ENCODE measurements at regions not wholly inside any gene's neighbourhood (a gene's known extent, or its start where the extent isn't known, plus 50 kb on each side); places are given as distances from the start of the nearest gene placed in this dataset.

GRCh38 chr3:157865352-157866000 is 240.7 kb downstream of the SHOX2 start:
- H3K27me3 Mint-ChIP-seq (ENCODE audit: low read depth, poor library complexity), result peaks cover 13% of the 10 kb centered on the region
- no peak overlapping the region for H3K4me3 Mint-ChIP-seq
- H3K36me3 Mint-ChIP-seq (ENCODE audit: low read depth), result no peaks in the 10 kb centered on the region
- no peaks in the 10 kb centered on the region for H3K9me3 Mint-ChIP-seq
- no peak overlapping the region for H3K27ac Mint-ChIP-seq
- TF ChIP-seq, protein P1, sequence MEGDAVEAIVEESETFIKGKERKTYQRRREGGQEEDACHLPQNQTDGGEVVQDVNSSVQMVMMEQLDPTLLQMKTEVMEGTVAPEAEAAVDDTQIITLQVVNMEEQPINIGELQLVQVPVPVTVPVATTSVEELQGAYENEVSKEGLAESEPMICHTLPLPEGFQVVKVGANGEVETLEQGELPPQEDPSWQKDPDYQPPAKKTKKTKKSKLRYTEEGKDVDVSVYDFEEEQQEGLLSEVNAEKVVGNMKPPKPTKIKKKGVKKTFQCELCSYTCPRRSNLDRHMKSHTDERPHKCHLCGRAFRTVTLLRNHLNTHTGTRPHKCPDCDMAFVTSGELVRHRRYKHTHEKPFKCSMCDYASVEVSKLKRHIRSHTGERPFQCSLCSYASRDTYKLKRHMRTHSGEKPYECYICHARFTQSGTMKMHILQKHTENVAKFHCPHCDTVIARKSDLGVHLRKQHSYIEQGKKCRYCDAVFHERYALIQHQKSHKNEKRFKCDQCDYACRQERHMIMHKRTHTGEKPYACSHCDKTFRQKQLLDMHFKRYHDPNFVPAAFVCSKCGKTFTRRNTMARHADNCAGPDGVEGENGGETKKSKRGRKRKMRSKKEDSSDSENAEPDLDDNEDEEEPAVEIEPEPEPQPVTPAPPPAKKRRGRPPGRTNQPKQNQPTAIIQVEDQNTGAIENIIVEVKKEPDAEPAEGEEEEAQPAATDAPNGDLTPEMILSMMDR (IDR thresholded peaks at IDR 0.05), result peak; percentile 64
- H3K4me1 Mint-ChIP-seq, result no peaks in the 10 kb centered on the region
- DNase-seq, result peak; percentile 67

DNA sequence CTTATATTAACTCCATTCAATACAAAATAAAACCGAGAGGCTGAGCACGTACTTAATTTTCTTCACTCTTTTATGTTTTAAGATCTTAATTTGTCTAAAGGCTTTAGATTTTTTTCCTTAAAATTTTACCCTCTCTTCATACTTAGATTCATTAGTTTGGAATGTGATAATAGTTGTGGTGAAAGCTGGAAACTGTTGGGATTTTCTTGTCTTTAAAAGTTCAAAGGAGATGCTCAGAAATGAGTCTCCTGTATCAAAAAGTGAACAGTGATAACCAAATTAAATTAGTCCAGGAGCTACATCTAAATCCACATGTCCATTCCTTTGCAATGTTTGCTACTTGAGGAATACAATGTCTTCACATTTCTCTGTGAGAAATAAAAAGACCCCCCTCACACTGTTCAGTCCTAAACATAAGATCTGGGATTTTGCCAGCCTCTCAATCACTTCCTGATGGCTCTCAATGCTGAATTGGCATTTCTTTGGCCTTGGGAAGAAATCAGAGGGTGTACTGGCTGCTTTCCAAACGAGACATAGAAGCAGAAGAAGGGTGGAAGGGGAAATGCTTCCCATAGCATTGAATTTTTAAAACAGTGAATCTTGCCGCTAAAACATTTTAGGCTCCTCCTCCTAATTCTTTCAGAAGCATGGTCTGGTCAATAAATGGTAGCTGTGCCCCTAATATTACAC is 245.0 kb downstream of the SHOX2 start:
- no peak overlapping the region for H3K4me3 Mint-ChIP-seq
- H3K27me3 Mint-ChIP-seq (ENCODE audit: low read depth, poor library complexity), result peaks cover 16% of the 10 kb centered on the region
- no peaks in the 10 kb centered on the region for H3K9me3 Mint-ChIP-seq
- no peak for DNase-seq
- no peaks in the 10 kb centered on the region for H3K36me3 Mint-ChIP-seq (ENCODE audit: low read depth)
- peaks cover 17% of the 10 kb centered on the region for H3K4me1 Mint-ChIP-seq
- TF ChIP-seq, protein P1 (IDR thresholded peaks at IDR 0.05), result no peak
- H3K27ac Mint-ChIP-seq, result no peak overlapping the region

- H3K4me1 Mint-ChIP-seq, result peaks cover 22% of the 10 kb centered on the region
These were observed 246.7 kb downstream of the SHOX2 start for GRCh38 chr3:157859541-157859940.

GRCh38 chr3:157858821-157859220 is 247.4 kb downstream of the SHOX2 start:
- TF ChIP-seq, protein P1 (IDR thresholded peaks at IDR 0.05), result no peak
- H3K27ac Mint-ChIP-seq, result no peak overlapping the region
- DNase-seq, result no peak
- no peaks in the 10 kb centered on the region for H3K36me3 Mint-ChIP-seq (ENCODE audit: low read depth)
- peaks cover 22% of the 10 kb centered on the region for H3K4me1 Mint-ChIP-seq
- H3K9me3 Mint-ChIP-seq, result no peaks in the 10 kb centered on the region
- H3K27me3 Mint-ChIP-seq (ENCODE audit: low read depth, poor library complexity), result peaks cover 16% of the 10 kb centered on the region
- no peak overlapping the region for H3K4me3 Mint-ChIP-seq

More at GRCh38 chr3:157859541-157859940, 246.7 kb downstream of the SHOX2 start:
- no peak for DNase-seq
- H3K4me3 Mint-ChIP-seq, result no peak overlapping the region
- TF ChIP-seq, protein P1 (IDR thresholded peaks at IDR 0.05), result no peak
- no peaks in the 10 kb centered on the region for H3K9me3 Mint-ChIP-seq
- H3K27ac Mint-ChIP-seq, result no peak overlapping the region
- no peaks in the 10 kb centered on the region for H3K36me3 Mint-ChIP-seq (ENCODE audit: low read depth)
- H3K27me3 Mint-ChIP-seq (ENCODE audit: low read depth, poor library complexity), result peaks cover 16% of the 10 kb centered on the region

GRCh38 chr3:157857440-157857839 is 248.8 kb downstream of the SHOX2 start:
- Mint-ChIP-seq H3K27ac (peak overlapping the region; percentile 46), H3K9me3 (peaks cover 5% of the 10 kb centered on the region), H3K36me3 (ENCODE audit: low read depth) (no peaks in the 10 kb centered on the region), H3K4me3 (no peak overlapping the region), H3K27me3 (ENCODE audit: low read depth, poor library complexity) (peaks cover 6% of the 10 kb centered on the region), H3K4me1 (peaks cover 22% of the 10 kb centered on the region)
- DNase-seq, result peak; percentile 5
- TF ChIP-seq, protein P1 (IDR thresholded peaks at IDR 0.05), result no peak

All from nephron progenitor cell (in vitro differentiated cells).